ENCODE measurements at regions not wholly inside any gene's neighbourhood (a gene's known extent, or its start where the extent isn't known, plus 50 kb on each side); places are given as distances from the start of the nearest gene placed in this dataset.
"Not testable (repeated sequence)": the region's sequence is repeated elsewhere in the genome, so short reads cannot be mapped to it uniquely, and the experiment has no call there.

DNA sequence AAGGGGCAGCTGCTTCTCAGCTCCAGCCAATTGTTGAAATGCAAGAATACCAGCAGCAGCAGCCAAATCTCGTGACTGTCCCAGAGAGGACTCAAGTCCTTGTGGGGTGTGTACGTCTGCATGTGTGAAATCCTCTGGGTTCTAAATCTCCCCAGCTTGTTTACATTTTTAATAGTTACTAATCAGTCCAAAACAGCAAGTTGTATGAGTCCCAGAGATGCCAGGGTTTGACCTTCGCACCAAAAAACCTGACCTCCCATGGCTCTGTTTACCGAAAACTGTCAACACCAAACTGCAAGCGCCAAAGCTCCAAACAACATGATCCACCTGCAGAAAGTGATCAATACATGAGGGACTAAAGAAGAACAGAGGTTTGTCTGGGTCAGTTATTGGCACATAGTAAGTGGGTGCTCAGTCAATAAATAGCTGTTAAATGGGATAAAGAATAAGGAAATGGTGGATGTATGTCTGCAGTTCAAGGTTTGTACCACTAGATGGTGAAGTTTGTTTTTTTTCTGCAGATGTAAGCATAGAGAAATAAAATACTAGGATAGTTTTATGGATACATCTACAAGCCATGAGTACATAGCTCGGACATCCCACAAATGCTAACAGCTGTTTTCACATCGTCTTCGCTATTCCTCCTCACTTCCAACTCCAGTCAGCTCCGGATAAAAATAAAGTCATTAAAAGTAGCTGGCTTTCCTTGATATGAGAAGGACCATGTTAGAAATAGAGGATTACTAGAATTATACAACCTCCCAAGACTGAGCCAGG lies 85.3 kb upstream of the ADRB2 start:
- DNase-seq (ENCODE audit: low read depth in 4 of 4, low spot score in 3 of 4) = peak; percentile 8 to 35 (median 26)

DNA sequence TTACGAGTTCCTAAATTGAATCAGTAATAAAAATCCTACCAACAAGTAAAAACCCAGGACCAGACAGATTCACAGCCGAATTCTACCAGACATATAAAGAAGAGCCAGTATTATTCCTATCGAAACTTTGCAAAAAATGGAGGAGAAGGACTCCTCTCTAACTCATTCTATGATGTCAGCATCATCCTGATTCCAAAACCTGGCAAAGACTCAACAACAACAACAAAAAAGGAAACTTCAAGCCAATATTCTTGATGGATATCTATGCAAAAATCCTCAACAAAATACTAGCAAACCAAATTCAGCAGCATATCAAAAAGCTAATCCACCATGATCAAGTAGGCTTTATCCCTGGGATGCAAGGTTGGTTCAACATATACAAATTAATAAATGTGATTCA lies 84.6 kb upstream of the ADRB2 start:
- not testable (repeated sequence) for DNase-seq (ENCODE audit: low read depth in 4 of 4, low spot score in 3 of 4)

DNA sequence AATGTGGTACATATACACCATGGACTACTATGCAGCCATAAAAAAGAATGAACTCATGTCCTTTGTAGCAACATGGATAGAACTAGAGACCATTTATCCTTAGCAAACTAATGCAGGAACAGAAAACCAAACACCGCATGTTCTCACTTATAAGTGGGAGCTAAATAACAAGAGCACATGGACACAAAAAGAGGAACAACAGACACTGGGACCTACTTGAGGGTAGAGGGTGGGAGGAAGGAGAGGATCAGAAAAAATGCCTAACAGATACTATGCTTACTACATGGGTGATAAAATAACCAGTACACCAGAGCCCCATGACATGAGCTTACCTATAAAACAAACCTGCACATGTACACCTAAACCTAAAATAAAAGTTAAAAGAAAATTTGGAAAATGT lies 82.0 kb upstream of the ADRB2 start:
- DNase-seq (ENCODE audit: low read depth in 4 of 4, low spot score in 3 of 4) = not testable (repeated sequence)

DNA sequence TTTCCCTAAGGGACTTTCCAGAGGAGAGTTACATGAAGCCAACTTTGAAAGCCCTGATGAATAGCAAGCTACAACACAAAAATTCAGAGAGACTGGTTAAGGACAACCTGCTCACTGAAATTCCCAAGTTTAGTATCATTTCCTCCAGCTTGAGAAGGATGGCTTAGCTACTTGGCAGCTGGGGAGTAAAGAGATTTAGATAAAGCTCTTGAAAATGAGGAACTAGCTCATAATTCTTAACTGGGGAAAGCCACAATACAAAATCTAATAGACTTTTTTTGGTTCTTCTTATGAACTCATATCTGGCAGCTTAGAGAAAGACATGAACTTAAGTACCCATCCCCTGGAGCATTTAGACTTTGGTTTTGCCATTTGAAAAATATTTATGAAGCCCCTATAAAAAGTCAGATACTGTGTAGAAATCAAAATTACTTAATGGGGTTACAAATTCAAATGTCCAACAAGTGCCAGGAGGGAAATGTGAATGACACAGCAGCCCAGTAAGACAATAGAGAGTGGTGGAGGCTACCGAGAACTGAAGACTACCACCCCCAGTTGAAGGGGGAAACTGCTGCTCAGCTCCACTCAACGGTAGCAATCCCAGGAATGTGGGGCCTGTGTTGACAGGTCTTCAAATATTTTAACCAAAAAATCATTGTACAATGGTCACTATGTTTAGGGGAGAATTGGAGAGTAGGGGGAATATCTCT lies 79.4 kb upstream of the ADRB2 start:
- DNase-seq (ENCODE audit: low read depth in 4 of 4, low spot score in 3 of 4) = no peak

DNA sequence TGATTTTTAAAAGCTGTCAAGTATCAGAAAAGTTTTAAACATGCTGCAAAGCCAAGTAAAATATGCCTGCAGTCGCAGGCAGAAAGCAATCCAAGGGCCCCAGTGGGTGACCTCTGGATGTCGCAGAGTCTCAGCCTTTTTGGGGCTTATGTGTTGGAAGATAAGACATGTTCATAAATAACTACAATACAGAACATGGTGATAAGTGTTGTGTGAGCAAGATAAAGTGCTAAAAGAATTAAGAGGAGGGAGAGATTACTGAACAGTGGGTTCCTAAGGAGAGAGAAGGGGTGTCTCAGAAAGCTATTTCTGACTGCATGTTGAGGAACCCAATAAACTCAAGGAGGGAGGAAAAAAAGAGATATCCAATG lies 78.9 kb upstream of the ADRB2 start:
- DNase-seq (ENCODE audit: low read depth in 4 of 4, low spot score in 3 of 4) = no peak

DNA sequence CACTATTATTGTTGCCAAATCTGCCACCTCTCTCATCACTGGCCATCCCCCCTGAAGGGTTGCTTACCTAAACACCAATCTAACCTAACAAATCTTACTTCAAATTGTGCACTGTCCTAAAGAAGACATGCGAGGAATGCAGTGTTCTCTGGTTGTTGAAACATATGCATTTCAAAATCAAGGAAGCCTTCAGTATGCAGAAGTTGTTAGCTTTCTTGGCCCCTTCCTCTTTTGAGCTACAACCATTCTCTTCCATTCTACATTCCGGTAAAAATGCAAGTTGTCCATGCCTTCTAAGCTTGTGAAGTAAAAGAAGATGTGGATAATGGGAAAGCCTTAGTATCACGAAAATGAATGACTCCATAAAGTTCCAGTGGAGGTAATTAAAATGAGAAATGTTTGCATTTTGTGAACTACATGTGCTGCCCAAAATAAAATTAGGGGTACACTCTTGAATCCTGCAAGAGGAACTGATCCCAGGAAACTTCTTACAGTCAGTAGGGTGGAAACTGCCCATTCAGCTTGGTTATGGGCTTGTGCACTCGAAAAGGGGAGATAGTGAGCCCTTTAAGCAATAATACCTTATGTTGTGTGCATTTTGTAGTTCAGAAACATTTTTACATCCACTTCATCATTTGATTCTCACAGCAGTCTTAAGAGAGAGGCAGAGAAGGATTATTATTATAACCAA lies 77.6 kb upstream of the ADRB2 start:
- no peak for DNase-seq (ENCODE audit: low read depth in 4 of 4, low spot score in 3 of 4)

DNA sequence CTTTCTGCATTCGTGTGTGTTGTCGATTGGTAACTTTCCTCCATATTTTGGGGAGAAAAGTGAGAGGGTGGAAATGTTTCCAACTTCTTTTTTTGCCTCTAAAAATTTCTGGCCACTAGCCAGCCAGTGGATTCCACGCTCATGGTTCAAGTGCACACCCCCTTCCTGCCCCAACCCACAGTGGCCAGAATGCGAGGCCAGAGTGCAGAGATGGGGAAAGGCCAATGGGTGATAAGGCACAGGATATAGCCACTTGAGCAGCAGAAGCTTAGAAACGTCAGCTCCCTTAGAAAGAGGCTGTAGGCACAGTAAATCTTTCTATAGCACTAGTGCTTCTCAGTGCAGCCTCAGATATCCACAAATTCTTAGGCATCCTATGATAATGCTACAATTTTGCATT lies 75.8 kb upstream of the ADRB2 start:
- DNase-seq (ENCODE audit: low read depth in 4 of 4, low spot score in 3 of 4) = no peak

DNA sequence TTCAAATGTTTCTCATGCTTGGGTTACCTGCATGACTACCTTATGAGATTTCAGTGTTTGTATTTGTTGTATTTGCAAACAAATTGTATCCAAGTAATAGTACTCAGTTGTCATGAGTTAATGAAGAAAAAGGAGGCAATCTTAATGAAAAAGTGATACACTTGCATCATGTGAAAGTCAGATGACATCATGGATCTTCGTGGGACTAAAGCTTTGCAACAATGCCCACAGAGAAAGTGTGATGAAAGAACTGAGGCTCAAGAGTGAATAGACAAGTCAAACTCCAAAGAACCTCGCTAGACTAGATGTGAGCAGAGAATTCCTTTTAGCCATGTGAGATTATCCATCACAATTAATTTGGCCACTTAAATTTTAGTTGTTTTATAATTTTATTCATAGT lies 75.4 kb upstream of the ADRB2 start:
- DNase-seq (ENCODE audit: low read depth in 4 of 4, low spot score in 3 of 4) = no peak

DNA sequence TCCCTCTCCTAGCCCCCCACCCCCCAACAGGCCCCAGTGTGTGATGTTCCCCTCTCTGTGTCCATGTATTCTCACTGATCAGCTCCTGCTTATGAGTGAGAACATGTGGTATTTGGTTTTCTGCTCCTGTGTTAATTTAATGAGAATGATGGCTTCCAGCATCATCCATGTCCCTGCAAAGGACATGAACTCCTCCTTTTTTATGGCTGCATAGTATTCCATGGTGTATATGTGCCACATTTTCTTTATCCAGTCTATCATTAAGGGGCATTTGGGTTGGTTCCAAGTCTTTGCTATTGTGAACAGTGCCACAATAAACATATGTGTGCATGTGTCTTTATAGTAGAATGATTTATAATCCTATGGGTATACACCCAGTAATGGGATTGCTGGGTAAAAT lies 74.0 kb upstream of the ADRB2 start:
- DNase-seq (ENCODE audit: low read depth in 4 of 4, low spot score in 3 of 4) = not testable (repeated sequence)

DNA sequence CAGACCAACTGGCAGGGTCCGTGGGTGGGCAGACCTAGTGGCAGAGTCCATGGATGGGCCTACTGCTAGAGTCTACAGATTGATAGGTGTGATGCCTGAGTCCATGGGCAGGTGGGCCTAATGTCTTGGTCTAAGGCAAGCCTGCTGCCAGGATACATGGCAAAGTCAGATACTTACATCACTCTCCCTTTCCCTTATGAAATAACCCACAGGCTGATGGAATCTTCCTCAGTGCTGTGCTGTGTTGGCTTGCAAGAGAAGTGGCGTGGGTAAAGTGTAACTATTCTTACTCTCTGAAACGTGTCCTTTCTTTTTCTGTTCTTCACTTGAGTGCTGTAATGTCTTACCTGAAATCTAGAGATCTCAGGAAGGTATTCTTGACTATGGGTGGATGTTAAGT lies 67.3 kb upstream of the ADRB2 start:
- DNase-seq (ENCODE audit: low read depth in 4 of 4, low spot score in 3 of 4) = no peak

DNA sequence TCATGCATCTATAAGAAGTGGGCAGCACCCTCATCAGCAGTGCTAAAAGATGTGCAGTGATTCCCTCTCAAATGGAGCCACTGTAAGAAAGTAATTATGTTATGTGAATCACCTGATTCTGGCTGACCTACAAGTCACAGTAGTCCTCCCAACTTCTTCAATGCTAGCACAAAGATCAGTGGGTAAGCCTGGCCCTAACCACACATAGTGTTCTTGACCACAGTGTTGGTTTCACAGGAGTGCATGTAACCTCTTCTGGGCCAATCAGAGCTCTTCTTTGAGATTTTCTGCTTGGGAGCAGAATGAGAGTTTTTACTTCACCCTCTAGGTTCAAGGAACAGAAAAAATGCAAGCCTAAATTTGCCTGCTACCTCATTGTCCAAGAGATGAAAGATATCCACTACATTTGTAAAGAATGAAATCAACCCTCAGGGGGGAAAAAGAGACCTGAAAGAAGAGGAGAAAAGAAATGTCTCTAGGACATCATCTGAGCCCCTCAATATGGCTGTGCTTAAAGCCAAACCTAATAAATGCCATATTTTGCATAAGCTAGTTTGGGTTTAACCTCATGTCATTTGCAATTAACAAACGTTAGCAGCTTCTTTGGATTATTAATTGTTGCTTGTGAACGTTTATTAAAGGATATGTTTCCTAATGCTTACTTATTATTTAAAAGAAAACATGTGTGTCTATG lies 65.3 kb upstream of the ADRB2 start:
- no peak for DNase-seq (ENCODE audit: low read depth in 4 of 4, low spot score in 3 of 4)

DNA sequence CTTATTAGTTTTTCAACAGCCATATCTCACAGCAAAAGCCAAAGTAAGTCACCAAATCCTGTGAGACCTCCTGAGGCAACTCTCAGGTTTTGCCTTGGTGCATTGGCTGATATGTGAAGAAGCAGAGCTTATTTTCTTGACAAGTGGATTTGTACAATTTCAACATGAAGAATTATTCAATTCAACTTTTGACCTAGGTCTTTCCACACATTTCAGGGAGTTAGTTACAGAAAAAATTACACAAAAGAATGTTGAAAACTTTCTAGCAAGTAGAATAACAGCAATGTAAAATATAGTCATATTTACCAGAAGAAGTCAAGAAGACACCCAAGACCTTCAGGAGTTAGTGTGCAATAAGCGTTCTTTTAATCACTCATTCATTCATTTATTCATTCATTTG lies 62.4 kb upstream of the ADRB2 start:
- DNase-seq (ENCODE audit: low read depth in 4 of 4, low spot score in 3 of 4) = no peak

DNA sequence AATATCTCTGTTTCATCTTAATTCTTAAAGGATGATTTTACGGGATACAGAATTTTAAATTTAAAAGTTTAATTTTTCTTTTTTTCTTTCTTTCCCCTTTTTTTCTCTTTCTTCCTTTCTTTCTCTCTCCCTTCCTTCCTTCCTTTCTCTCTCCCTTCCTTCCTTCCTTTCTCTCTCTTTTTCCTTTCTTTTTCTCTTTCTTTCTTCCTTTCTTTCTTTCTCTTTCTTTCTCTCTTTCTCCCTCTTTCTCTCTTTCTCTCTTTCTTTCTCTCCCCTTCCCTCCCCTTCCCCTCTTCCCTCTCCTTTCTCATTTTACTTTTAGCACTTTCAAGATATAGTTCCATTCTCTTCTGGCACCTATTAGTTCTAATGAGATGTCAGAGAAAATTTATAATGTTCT lies 61.4 kb upstream of the ADRB2 start:
- DNase-seq (ENCODE audit: low read depth in 4 of 4, low spot score in 3 of 4) = no peak

DNA sequence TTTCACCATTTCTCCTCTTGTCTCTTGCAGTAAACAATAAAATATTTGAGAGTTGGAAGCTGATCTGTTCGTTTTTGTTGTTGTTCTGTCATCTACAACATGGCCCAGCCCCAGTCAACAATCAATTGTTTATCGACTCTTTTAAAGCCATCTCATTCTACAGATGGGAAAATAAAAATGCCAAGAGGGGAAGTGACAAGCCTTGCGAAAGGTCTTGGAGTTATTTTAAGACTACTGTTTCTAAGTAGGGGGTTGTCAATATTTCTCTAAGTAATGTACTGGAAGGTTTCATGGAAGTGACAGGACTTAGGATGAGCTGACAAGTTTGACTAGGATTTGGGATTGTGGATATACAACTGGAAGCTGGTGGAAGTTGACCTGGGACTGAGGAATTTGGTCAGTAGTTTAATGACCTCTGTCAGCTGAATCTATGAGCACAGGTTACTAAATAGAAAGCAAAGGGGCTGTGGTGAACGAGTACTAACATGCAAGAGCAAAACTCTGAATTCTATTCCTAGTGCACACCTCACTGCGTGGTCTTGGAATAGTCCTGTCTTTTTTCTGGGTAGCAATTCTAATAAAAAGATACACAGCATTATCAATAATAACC lies 57.5 kb upstream of the ADRB2 start:
- DNase-seq (ENCODE audit: low read depth in 4 of 4, low spot score in 3 of 4) = no peak

DNA sequence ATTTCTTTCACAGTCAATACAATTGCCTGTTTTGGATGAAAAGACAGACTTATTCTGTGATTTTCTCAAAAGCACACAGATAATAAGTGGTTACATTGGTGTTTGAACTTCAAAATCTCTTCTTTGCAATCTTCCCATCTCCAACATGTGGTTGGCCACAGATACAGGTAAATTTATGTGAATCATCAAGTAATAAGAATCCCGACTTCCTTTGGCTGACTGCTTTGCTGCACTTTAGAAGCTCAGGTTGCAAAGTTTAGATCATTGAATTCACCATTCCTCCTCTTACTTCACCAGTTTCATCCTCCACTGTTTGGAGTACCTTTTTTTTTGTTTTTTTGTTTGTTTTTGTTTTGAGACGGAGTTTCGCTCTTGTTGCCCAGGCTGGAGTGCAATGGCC lies 56.5 kb upstream of the ADRB2 start:
- DNase-seq (ENCODE audit: low read depth in 4 of 4, low spot score in 3 of 4) = no peak

DNA sequence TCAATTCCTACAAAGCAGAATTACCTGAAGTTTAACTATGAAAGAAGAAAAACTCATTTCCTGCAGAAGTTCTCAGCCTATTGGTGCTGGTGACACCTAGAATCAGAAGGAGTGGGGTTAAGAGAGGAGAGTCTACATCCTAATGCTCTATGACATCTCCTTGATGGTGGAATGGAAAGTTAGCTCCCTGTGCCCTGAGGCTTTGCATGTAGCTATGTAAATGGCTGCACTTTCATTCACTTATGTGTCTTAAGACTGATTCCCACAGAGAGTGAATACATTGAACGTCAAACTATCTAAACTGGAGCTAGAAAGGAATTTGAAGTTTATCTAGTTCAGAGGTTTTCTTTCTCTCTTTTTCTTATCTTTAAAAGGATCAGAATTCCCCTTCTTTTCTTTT lies 52.1 kb upstream of the ADRB2 start:
- no peak for DNase-seq (ENCODE audit: low read depth in 4 of 4, low spot score in 3 of 4)

DNA sequence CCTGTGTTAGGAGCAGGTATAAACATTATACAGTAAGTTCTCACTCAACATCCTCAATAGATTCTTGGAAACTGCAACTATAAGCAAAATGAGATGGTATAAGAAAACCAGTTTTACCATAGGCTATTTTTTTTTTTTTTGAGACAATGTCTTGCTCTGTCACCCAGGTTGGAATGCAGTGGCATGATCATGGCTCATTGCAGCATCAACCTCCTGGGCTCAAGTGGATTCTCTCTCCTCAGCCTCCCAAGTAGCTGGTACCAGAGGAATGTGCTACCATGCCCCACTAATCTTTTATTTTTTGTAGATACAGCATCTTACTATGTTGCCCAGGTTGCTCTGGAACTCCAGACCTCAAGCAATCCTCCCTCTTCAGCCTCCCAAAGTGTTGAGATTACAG lies 50.1 kb upstream of the ADRB2 start:
- DNase-seq (ENCODE audit: low read depth in 4 of 4, low spot score in 3 of 4) = no peak

Measured in right renal pelvis (tissue), 4 donors.